B cell (primary cell): ENCODE measurements at regions not wholly inside any gene's neighbourhood (a gene's known extent, or its start where the extent isn't known, plus 50 kb on each side); places are given as distances from the start of the nearest gene placed in this dataset.

Source experiments
- ATAC-seq: fragments of 200-7000 bp; cut with Tn5 transposase; one replicate; pipeline ENCODE4 v1.10.0; 2021; ENCODE audit warnings: low read depth, mild to moderate bottlenecking, moderate number of reproducible peaks, moderate library complexity
- CTCF ChIA-PET: fragments of 350-600 bp; sonication (Branson Sonifier 250); formaldehyde crosslinking; loops from one replicate; lab custom pipeline; 2021; ENCODE audit warnings: antibody characterized with exemption, inconsistent platforms; lab: Charles Lee
- POLR2A ChIA-PET: fragments of 350-600 bp; sonication (Branson Sonifier 250); formaldehyde crosslinking; loops from one replicate; lab custom pipeline; 2021; ENCODE audit warnings: antibody characterized with exemption; lab: Charles Lee
- DNase-seq: peaks from one replicate; pipeline ENCODE4 v3.0.0; 2013
- H2AFZ ChIP-seq: 2 replicates; pipeline ENCODE4 v1.6.1; 2012; ENCODE audit warnings: mild to moderate bottlenecking, low read depth, low read length; ENCODE audit not compliant: insufficient read depth, poor library complexity, severe bottlenecking
- H3K27ac ChIP-seq, 2 donors: 1 replicate in 1 of 2; 2 replicates in 1 of 2; pipeline ENCODE4 v1.5.1; 2012 to 2013; ENCODE audit warnings: low read length in 2 of 2, mild to moderate bottlenecking in 2 of 2, moderate library complexity in 1 of 2
- H3K27me3 ChIP-seq, 4 experiments: fragments of 200-600 bp in 1 of 4; sonication (generic) in 1 of 4; replicated peaks in 1 of 4; 1 replicate in 2 of 4; 2 replicates in 2 of 4; pipeline versions ENCODE4 v1.6.1 to v1.7.0; 2013 to 2016; ENCODE audit warnings: low read length in 3 of 4, mild to moderate bottlenecking in 2 of 4, mixed read lengths in 1 of 4, moderate library complexity in 1 of 4; ENCODE audit not compliant: insufficient read depth in 4 of 4, control insufficient read depth in 3 of 4; ENCODE audit errors: control extremely low read depth in 1 of 4
- H3K36me3 ChIP-seq, 2 experiments: replicated peaks in 1 of 2; 1 replicate in 1 of 2; 2 replicates in 1 of 2; pipeline versions ENCODE4 v1.6.1 to v1.7.1; 2013; ENCODE audit warnings: low read length in 1 of 2; ENCODE audit not compliant: insufficient read depth in 2 of 2, control insufficient read depth in 1 of 2; ENCODE audit errors: control extremely low read depth in 1 of 2, extremely low read depth in 1 of 2
- H3K4me1 ChIP-seq, 2 donors: fragments of 200-600 bp in 1 of 2; sonication (generic) in 1 of 2; 1 replicate in 1 of 2; 2 replicates in 1 of 2; pipeline versions ENCODE4 v1.5.1 to v1.6.1; 2013 to 2017; ENCODE audit warnings: low read length in 2 of 2; ENCODE audit not compliant: control insufficient read depth in 2 of 2, insufficient read depth in 2 of 2
- H3K4me2 ChIP-seq: replicated peaks from 2 replicates; pipeline ENCODE3; 2012; ENCODE audit warnings: mild to moderate bottlenecking, low read depth, low read length; ENCODE audit not compliant: poor library complexity, severe bottlenecking
- H3K4me3 ChIP-seq, 5 experiments: fragments of 200-600 bp in 1 of 5; sonication (generic) in 1 of 5; 1 replicate in 3 of 5; 2 replicates in 2 of 5; pipeline versions ENCODE4 v1.5.1 to v1.7.0; 2011 to 2016; ENCODE audit warnings: low read length in 4 of 5, mild to moderate bottlenecking in 4 of 5, low read depth in 2 of 5, control low read depth in 1 of 5, moderate library complexity in 1 of 5; ENCODE audit not compliant: insufficient read depth in 1 of 5; ENCODE audit errors: control extremely low read depth in 1 of 5, extremely low read depth in 1 of 5
- H3K79me2 ChIP-seq: fragments of 200-600 bp; sonication (generic); one replicate; pipeline ENCODE4 v1.6.0; 2016; ENCODE audit warnings: low read length; ENCODE audit not compliant: control insufficient read depth, insufficient read depth
- H3K9ac ChIP-seq: fragments of 200-600 bp; sonication (generic); 2 replicates; pipeline ENCODE4 v1.6.1; 2017; ENCODE audit warnings: mild to moderate bottlenecking, low read length, moderate library complexity
- H3K9me3 ChIP-seq, 3 donors: one replicate each; pipeline versions ENCODE4 v1.6.1 to v1.7.1; 2013; ENCODE audit warnings: low read length in 2 of 3; ENCODE audit not compliant: control insufficient read depth in 2 of 3, insufficient read depth in 1 of 3; ENCODE audit errors: control extremely low read depth in 1 of 3
- H4K20me1 ChIP-seq: 2 replicates; pipeline ENCODE4 v1.6.0; 2012; ENCODE audit warnings: mild to moderate bottlenecking, low read length; ENCODE audit not compliant: insufficient read depth, control insufficient read depth, poor library complexity, severe bottlenecking
- H3K27ac Mint-ChIP-seq: one replicate; pipeline ENCODE4 v1.8.0; 2021; ENCODE audit warnings: mixed read lengths
- H3K27me3 Mint-ChIP-seq: one replicate; pipeline ENCODE4 v1.8.0; 2021; ENCODE audit warnings: mixed read lengths
- H3K4me1 Mint-ChIP-seq: one replicate; pipeline ENCODE4 v1.8.0; 2021; ENCODE audit warnings: mixed read lengths
- H3K4me3 Mint-ChIP-seq: one replicate; pipeline ENCODE4 v1.8.0; 2021; ENCODE audit warnings: mixed read lengths
- H3K9me3 Mint-ChIP-seq: one replicate; pipeline ENCODE4 v1.8.0; 2022; ENCODE audit warnings: mixed read lengths; ENCODE audit not compliant: insufficient read depth
- EZH2 ChIP-seq: IDR thresholded peaks from 2 replicates; pipeline ENCODE4 v1.6.1; 2012; ENCODE audit warnings: borderline replicate concordance, low read depth, mild to moderate bottlenecking, moderate library complexity, low read length; ENCODE audit not compliant: insufficient read depth, poor library complexity, severe bottlenecking
- WGBS: methylation state at CpG from one replicate; pipeline ENCODE4 v1.1.5; 2013; ENCODE audit warnings: missing lambda C conversion rate; ENCODE audit not compliant: insufficient coverage; 5-methylcytosine and 5-hydroxymethylcytosine counted together
- intact Hi-C: fragments of 100-400 bp; cut with micrococcal nuclease; formaldehyde crosslinking; loops from one replicate; pipeline ENCODE4 v1.10.0; 2022
- TF ChIP-seq, protein P1 (sequence below): fragments of 200-600 bp; IDR thresholded peaks from one replicate; pipeline ENCODE4 v1.8.0; 2022; ENCODE audit warnings: antibody characterized with exemption, mild to moderate bottlenecking

DNA sequence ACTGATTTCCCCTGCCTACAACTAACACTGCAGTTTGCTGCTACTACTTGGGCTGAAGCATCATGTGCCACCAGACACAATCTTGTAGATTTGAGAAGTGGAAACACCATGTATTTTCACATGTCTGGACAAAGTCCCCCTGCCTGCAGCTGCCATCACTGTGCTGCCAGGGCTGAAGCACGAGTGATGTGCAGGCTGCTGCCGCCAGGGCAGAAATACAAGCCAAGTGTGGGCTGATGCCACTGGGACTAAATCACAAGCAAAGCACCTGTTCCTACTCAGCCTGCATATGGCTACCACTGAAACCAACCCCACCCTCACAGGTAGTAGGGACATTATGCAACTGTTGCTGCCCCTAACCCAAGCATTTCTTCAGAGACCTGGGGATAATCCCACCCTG, 179.5 kb upstream of the SLC35G4 start:
- POLR2A ChIA-PET: no interaction called here
- no peaks in the 10 kb centered on the region for H3K36me3 ChIP-seq
- no peaks in the 10 kb centered on the region for H4K20me1 ChIP-seq
- H2AFZ ChIP-seq: no peak overlapping the region
- H3K9me3 ChIP-seq: peaks cover 0 to 16% (median 1%) of the 10 kb centered on the region in 3 donors
- ATAC-seq: no peak
- intact Hi-C loops: no loop called here
- H3K27me3 ChIP-seq: no peaks in the 10 kb centered on the region
- H3K4me3 Mint-ChIP-seq: no peak overlapping the region
- no peak overlapping the region for H3K27ac ChIP-seq
- WGBS: 84% methylated on average over 2 of the region's 2 CpGs
- H3K4me2 ChIP-seq: no peak overlapping the region
- no peak overlapping the region for H3K27ac Mint-ChIP-seq
- no peak for DNase-seq
- H3K4me3 ChIP-seq: no peak overlapping the region
- TF ChIP-seq, protein P1, sequence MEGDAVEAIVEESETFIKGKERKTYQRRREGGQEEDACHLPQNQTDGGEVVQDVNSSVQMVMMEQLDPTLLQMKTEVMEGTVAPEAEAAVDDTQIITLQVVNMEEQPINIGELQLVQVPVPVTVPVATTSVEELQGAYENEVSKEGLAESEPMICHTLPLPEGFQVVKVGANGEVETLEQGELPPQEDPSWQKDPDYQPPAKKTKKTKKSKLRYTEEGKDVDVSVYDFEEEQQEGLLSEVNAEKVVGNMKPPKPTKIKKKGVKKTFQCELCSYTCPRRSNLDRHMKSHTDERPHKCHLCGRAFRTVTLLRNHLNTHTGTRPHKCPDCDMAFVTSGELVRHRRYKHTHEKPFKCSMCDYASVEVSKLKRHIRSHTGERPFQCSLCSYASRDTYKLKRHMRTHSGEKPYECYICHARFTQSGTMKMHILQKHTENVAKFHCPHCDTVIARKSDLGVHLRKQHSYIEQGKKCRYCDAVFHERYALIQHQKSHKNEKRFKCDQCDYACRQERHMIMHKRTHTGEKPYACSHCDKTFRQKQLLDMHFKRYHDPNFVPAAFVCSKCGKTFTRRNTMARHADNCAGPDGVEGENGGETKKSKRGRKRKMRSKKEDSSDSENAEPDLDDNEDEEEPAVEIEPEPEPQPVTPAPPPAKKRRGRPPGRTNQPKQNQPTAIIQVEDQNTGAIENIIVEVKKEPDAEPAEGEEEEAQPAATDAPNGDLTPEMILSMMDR: no peak
- no peak for TF ChIP-seq EZH2
- no peak overlapping the region for H3K9ac ChIP-seq
- H3K79me2 ChIP-seq: no peaks in the 10 kb centered on the region
- peaks cover 5% of the 10 kb centered on the region for H3K27me3 Mint-ChIP-seq
- H3K4me1 Mint-ChIP-seq: no peaks in the 10 kb centered on the region
- CTCF ChIA-PET: no interaction called here
- no peaks in the 10 kb centered on the region for H3K9me3 Mint-ChIP-seq
- H3K4me1 ChIP-seq: no peaks in the 10 kb centered on the region

DNA sequence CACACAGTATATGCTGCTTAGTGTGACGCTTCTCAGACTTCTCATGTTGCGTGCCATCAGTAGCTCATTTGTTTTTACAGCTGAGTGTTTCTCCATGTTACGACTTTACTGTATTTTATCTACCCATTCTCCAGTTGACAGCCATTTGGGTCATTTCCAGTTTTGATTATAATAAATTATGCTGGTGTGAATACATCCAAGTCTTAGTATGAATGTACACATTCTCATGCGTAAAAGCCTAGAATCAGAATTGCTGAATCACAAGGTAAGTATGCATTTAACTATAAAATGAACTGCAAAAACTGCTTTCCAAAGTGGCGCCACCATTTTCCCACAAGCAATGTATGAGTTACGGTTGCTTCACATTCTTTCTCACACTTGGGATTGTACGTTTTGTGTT, 184.2 kb upstream of the SLC35G4 start:
- no peaks in the 10 kb centered on the region for H3K27me3 Mint-ChIP-seq
- H3K27ac ChIP-seq: no peak overlapping the region
- CTCF ChIA-PET: no interaction called here
- POLR2A ChIA-PET: no interaction called here
- H3K4me3 Mint-ChIP-seq: no peak overlapping the region
- H3K4me2 ChIP-seq: no peak overlapping the region
- H3K9ac ChIP-seq: no peak overlapping the region
- H2AFZ ChIP-seq: no peak overlapping the region
- H3K9me3 ChIP-seq: peaks cover 0 to 6% (median 0%) of the 10 kb centered on the region in 3 donors
- H3K27me3 ChIP-seq: no peaks in the 10 kb centered on the region
- ATAC-seq: no peak
- DNase-seq: no peak
- H3K9me3 Mint-ChIP-seq: peaks cover 4% of the 10 kb centered on the region
- H3K4me1 ChIP-seq: no peaks in the 10 kb centered on the region
- no peaks in the 10 kb centered on the region for H4K20me1 ChIP-seq
- no peak overlapping the region for H3K27ac Mint-ChIP-seq
- H3K79me2 ChIP-seq: no peaks in the 10 kb centered on the region
- intact Hi-C loops: no loop called here
- H3K36me3 ChIP-seq: no peaks in the 10 kb centered on the region
- H3K4me1 Mint-ChIP-seq: no peaks in the 10 kb centered on the region
- TF ChIP-seq, protein P1: no peak
- TF ChIP-seq EZH2: no peak
- no peak overlapping the region for H3K4me3 ChIP-seq
- 83% methylated on average over 2 of the region's 7 CpGs for WGBS
